K562 (cell line): ENCODE measurements at regions not wholly inside any gene's neighbourhood (a gene's known extent, or its start where the extent isn't known, plus 50 kb on each side); places are given as distances from the start of the nearest gene placed in this dataset.

Source experiments
- ATAC-seq: fragments of 200-7000 bp; cut with Tn5 transposase; 3 replicates; pipeline ENCODE4 v1.9.1; 2020; ENCODE audit warnings: moderate library complexity
- BruUV-seq: library from RNA; stranded (reverse); fragments of 400-500 nt; replicated peaks from 2 replicates; lab custom pipeline; 2021; lab: Mats Ljungman, UMichigan
- CTCF ChIA-PET: fragments of 300-600 bp; formaldehyde crosslinking; extraction: SDS; loops from one replicate; lab custom pipeline; 2021; ENCODE audit warnings: low intra/inter-chr PET ratio; lab: Yijun Ruan, JAX
- POLR2A ChIA-PET: fragments of 300-600, 350-650 bp; sonication (Branson Sonifier 250); formaldehyde crosslinking; extraction: SDS; loops from one replicate; lab custom pipeline; 2021; ENCODE audit warnings: antibody characterized with exemption, inconsistent platforms; lab: Yijun Ruan, JAX
- DNase-seq, 4 experiments: peaks; one replicate each; pipeline versions ENCODE4 v3.0.0 to v3.0.0-alpha.2; 2011 to 2018; ENCODE audit warnings: low spot score in 3 of 4, mixed read lengths in 3 of 4; ENCODE audit errors: extremely low read depth in 1 of 4
- FAIRE-seq: peaks from 2 replicates; lab custom pipeline; 2011; peaks lifted over from hg19 to GRCh38; lab: Jason Lieb, UNC
- H2AFZ ChIP-seq: 2 replicates; pipeline ENCODE4 v1.6.0; 2011; ENCODE audit warnings: low read depth, low read length, control low read depth, inconsistent platforms
- H3K27ac ChIP-seq: fragments of 200-600 bp; 3 replicates; pipeline ENCODE4 v1.8.0; 2011; ENCODE audit warnings: low read depth, mild to moderate bottlenecking, control low read depth, inconsistent platforms, low read length, moderate library complexity, mixed read lengths; ENCODE audit errors: extremely low read depth
- H3K27me3 ChIP-seq, 2 experiments: fragments of 300-600 bp in 1 of 2; 2 replicates in 1 of 2; 3 replicates in 1 of 2; pipeline versions ENCODE4 v1.6.0 to v1.8.0; 2011; ENCODE audit warnings: inconsistent platforms in 2 of 2, low read length in 2 of 2, mild to moderate bottlenecking in 1 of 2, mixed read lengths in 1 of 2, moderate library complexity in 1 of 2; ENCODE audit not compliant: control insufficient read depth in 2 of 2, insufficient read depth in 2 of 2
- H3K36me3 ChIP-seq: fragments of 300-600 bp; 3 replicates; pipeline ENCODE4 v1.8.0; 2011; ENCODE audit warnings: mild to moderate bottlenecking, low read length, inconsistent platforms; ENCODE audit not compliant: control insufficient read depth, insufficient read depth
- H3K4me1 ChIP-seq, 2 experiments: fragments of 200-600 bp in 1 of 2; replicated peaks in 1 of 2; 2 replicates in 1 of 2; 3 replicates in 1 of 2; pipeline versions ENCODE4 v1.5.1 to v1.8.0; 2011; ENCODE audit warnings: inconsistent platforms in 2 of 2, low read length in 2 of 2, mild to moderate bottlenecking in 1 of 2, mixed read lengths in 1 of 2, moderate library complexity in 1 of 2; ENCODE audit not compliant: control insufficient read depth in 2 of 2, insufficient read depth in 2 of 2
- H3K4me2 ChIP-seq: 2 replicates; pipeline ENCODE4 v1.6.1; 2011; ENCODE audit warnings: low read length, control low read depth, inconsistent platforms, mixed read lengths; ENCODE audit not compliant: insufficient read depth
- H3K4me3 ChIP-seq: fragments of 200-600 bp; sonication (generic), shearing (Covaris generic); 2 replicates; pipeline ENCODE4 v1.5.1; 2016; ENCODE audit warnings: control low read depth, inconsistent platforms
- H3K79me2 ChIP-seq: fragments of 200-600 bp; 3 replicates; pipeline ENCODE4 v1.8.0; 2011; ENCODE audit warnings: low read length, inconsistent platforms; ENCODE audit not compliant: control insufficient read depth, insufficient read depth
- H3K9ac ChIP-seq, 2 experiments: 2 replicates each; pipeline versions ENCODE4 v1.6.0 to v1.6.1; 2011; ENCODE audit warnings: low read depth in 2 of 2, low read length in 2 of 2, control low read depth in 1 of 2, inconsistent platforms in 1 of 2, mild to moderate bottlenecking in 1 of 2, mixed read lengths in 1 of 2; ENCODE audit not compliant: insufficient read depth in 1 of 2
- H3K9me1 ChIP-seq: one replicate; pipeline ENCODE4 v1.6.0; 2011; ENCODE audit warnings: inconsistent platforms, mild to moderate bottlenecking, low read length, moderate library complexity; ENCODE audit not compliant: control insufficient read depth, insufficient read depth
- H3K9me3 ChIP-seq: replicated peaks from 2 replicates; pipeline ENCODE4 v1.5.1; 2011; ENCODE audit warnings: low read depth, low read length, inconsistent platforms; ENCODE audit not compliant: control insufficient read depth, insufficient read depth
- H4K20me1 ChIP-seq: replicated peaks from 2 replicates; pipeline ENCODE4 v1.6.1; 2011; ENCODE audit warnings: low read length, inconsistent platforms, mixed read lengths; ENCODE audit not compliant: control insufficient read depth, insufficient read depth
- BCL6 ChIP-seq: fragments of 250-450 bp; sonication (Bioruptor Pico); IDR thresholded peaks from 2 replicates; pipeline ENCODE4 v1.4.0; 2020
- ELF1 ChIP-seq: fragments of 200-800 bp; sonication (Bioruptor generic); IDR thresholded peaks from 2 replicates; pipeline ENCODE4 v1.6.1; 2016; ENCODE audit warnings: missing genetic modification characterization, missing compliant biosample characterization
- MLLT1 ChIP-seq, 2 experiments: fragments of 450-650 bp; IDR thresholded peaks; 2 replicates each; pipeline ENCODE4 v1.6.1; 2016
- TSHZ1 ChIP-seq: fragments of 250-450 bp; sonication (Bioruptor Pico); IDR thresholded peaks from 2 replicates; pipeline ENCODE4 v1.4.0; 2020; ENCODE audit warnings: mild to moderate bottlenecking, moderate library complexity
- YY1 ChIP-seq, 3 experiments: IDR thresholded peaks; 2 replicates each; pipeline ENCODE4 v1.6.1; 2011; ENCODE audit warnings: low read length in 2 of 3, mild to moderate bottlenecking in 2 of 3, moderate library complexity in 2 of 3, borderline replicate concordance in 1 of 3, control low read depth in 1 of 3, low read depth in 1 of 3; ENCODE audit not compliant: insufficient read depth in 3 of 3, insufficient replicate concordance in 2 of 3, control insufficient read depth in 1 of 3, insufficient read length in 1 of 3; ENCODE audit errors: extremely low read depth in 1 of 3
- WGBS: fragments of 100-300 bp; shearing (Covaris generic); methylation state at CpG from one replicate; pipeline ENCODE4 v1.1.6; 2016; ENCODE audit warnings: low coverage, mixed read lengths; ENCODE audit not compliant: insufficient coverage; ENCODE audit errors: missing lambda C conversion rate; 5-methylcytosine and 5-hydroxymethylcytosine counted together
- in situ Hi-C: fragments of 300-500 bp; cut with MboI; formaldehyde crosslinking; loops from 4 replicates; pipeline ENCODE4 v1.15.0; 2018; ENCODE audit warnings: inconsistent platforms, mixed read lengths
- intact Hi-C: fragments of 100-400 bp; cut with micrococcal nuclease; formaldehyde crosslinking; loops from 2 replicates; pipeline ENCODE4 v1.14.2; 2022
- TF ChIP-seq, protein P1 (sequence below), 2 experiments: fragments of 450-650 bp in 1 of 2; sonication (generic) in 1 of 2; formaldehyde crosslinking in 1 of 2; IDR thresholded peaks in 1 of 2; conservative IDR thresholded peaks in 1 of 2; 2 replicates each; pipeline versions ENCODE4 v1.6.1 to v1.8.1; 2016 to 2023; ENCODE audit warnings: mild to moderate bottlenecking in 2 of 2, moderate library complexity in 2 of 2, inconsistent platforms in 1 of 2, missing genetic modification reagents in 1 of 2
- TF ChIP-seq, protein P2 (sequence below): fragments of 250-450 bp; sonication (Bioruptor Pico); IDR thresholded peaks from 2 replicates; pipeline ENCODE4 v1.8.0; 2021; ENCODE audit warnings: mild to moderate bottlenecking, moderate library complexity

DNA sequence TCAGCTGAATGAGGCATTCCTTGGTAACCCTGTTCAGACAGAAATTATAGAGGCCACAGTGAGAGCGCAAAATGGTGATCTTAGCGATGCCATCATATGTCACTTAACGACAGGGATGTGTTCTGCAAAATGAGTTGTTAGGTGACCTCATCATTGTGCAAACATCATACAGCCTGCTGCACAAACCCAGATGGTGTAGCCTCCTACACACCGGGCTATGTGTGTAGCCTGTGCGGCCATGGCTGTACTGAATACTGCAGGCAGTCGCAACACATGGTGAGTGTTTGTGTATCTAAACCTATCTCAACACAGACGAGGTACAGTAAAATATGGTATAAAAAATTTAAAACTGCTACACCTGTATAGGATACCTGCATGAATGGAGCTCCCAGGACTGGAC, 234.1 kb upstream of the PMEPA1 start (continued):
- no peak for TF ChIP-seq TSHZ1 (CRISPR knock-in tag)

GRCh38 chr20:57943291-57943690, 233.5 kb upstream of the PMEPA1 start:
- ChIA-PET POLR2A (interaction anchor here (0.5 to 1.0 kb wide), 4 partner anchors 11 to 504 kb away, joined by 3 to 4 read pairs (median 4); no protein-coding TSS in a partner anchor), CTCF (no interaction called here)
- H3K27me3 ChIP-seq = peaks cover 10 to 39% of the 10 kb centered on the region in 2 experiments
- H3K4me1 ChIP-seq = no peaks in the 10 kb centered on the region
- DNase-seq = no peak
- H3K4me2 ChIP-seq = no peak overlapping the region
- no TSS peak for BruUV-seq
- in situ Hi-C loops = no loop called here
- no peak for FAIRE-seq
- H4K20me1 ChIP-seq = 0 out of 2 replicates have a peak, but pooled peaks cover 3% of the 10 kb centered on the region
- no peaks in the 10 kb centered on the region for H3K9me1 ChIP-seq
- no peak overlapping the region for H3K4me3 ChIP-seq
- WGBS = 0% methylated on average over 9 of the region's 9 CpGs
- no peak overlapping the region for H3K9ac ChIP-seq
- ATAC-seq = no peak
- no peaks in the 10 kb centered on the region for H3K36me3 ChIP-seq
- no peak overlapping the region for H2AFZ ChIP-seq
- H3K27ac ChIP-seq = no peak overlapping the region
- no peaks in the 10 kb centered on the region for H3K79me2 ChIP-seq
- intact Hi-C loops = no loop called here
- no peaks in the 10 kb centered on the region for H3K9me3 ChIP-seq
- TF ChIP-seq, protein P1, sequence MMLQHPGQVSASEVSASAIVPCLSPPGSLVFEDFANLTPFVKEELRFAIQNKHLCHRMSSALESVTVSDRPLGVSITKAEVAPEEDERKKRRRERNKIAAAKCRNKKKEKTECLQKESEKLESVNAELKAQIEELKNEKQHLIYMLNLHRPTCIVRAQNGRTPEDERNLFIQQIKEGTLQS (IDR thresholded peaks at IDR 0.05) = no peak
- TF ChIP-seq, protein P1 (CRISPR knock-in tag; conservative IDR thresholded peaks at IDR 0.05) = no peak
- TF ChIP-seq YY1 (IDR thresholded peaks at IDR 0.05; ENCODE audit: borderline replicate concordance in 1 of 3, control insufficient read depth in 1 of 3, extremely low read depth in 1 of 3, insufficient read depth in 3 of 3, insufficient read length in 1 of 3, insufficient replicate concordance in 2 of 3, low read depth in 1 of 3, low read length in 2 of 3) (no peak), MLLT1 (IDR thresholded peaks at IDR 0.05) (no peak), BCL6 (CRISPR knock-in tag) (no peak), ELF1 (no peak)
- TF ChIP-seq, protein P2, sequence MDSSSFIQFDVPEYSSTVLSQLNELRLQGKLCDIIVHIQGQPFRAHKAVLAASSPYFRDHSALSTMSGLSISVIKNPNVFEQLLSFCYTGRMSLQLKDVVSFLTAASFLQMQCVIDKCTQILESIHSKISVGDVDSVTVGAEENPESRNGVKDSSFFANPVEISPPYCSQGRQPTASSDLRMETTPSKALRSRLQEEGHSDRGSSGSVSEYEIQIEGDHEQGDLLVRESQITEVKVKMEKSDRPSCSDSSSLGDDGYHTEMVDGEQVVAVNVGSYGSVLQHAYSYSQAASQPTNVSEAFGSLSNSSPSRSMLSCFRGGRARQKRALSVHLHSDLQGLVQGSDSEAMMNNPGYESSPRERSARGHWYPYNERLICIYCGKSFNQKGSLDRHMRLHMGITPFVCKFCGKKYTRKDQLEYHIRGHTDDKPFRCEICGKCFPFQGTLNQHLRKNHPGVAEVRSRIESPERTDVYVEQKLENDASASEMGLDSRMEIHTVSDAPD (CRISPR knock-in tag) = no peak
